Esophagus muscularis mucosa (tissue), 4 donors: ENCODE measurements at regions not wholly inside any gene's neighbourhood (a gene's known extent, or its start where the extent isn't known, plus 50 kb on each side); places are given as distances from the start of the nearest gene placed in this dataset.

Experiments
- DNase-seq: peaks from one replicate; pipeline ENCODE4 v3.0.0-alpha.2; 2017; ENCODE audit errors: extremely low spot score
- H3K27ac ChIP-seq, 4 donors: fragments of 200-600 bp; sonication (generic); replicated peaks in 1 of 4; 1 replicate in 3 of 4; 2 replicates in 1 of 4; pipeline ENCODE4 v1.5.1; 2016 to 2019; ENCODE audit warnings: mild to moderate bottlenecking in 1 of 4
- H3K27me3 ChIP-seq, 4 donors: fragments of 200-600 bp; sonication (generic); one replicate each; pipeline versions ENCODE4 v1.5.1 to v1.6.0; 2016 to 2019
- H3K36me3 ChIP-seq, 4 donors: fragments of 200-600 bp; sonication (generic); one replicate each; pipeline ENCODE4 v1.5.1; 2016 to 2019
- H3K4me1 ChIP-seq, 4 donors: fragments of 200-600 bp; sonication (generic); one replicate each; pipeline ENCODE4 v1.5.1; 2016 to 2019
- H3K4me3 ChIP-seq, 4 donors: fragments of 200-600 bp; sonication (generic); 1 replicate in 2 of 4; 2 replicates in 2 of 4; pipeline ENCODE4 v1.5.1; 2016 to 2019; ENCODE audit warnings: mild to moderate bottlenecking in 4 of 4, moderate library complexity in 1 of 4
- H3K9me3 ChIP-seq, 4 donors: fragments of 200-600 bp; sonication (generic); 1 replicate in 3 of 4; 2 replicates in 1 of 4; pipeline ENCODE4 v1.5.1; 2016 to 2019
- CTCF ChIP-seq, 3 experiments: fragments of 200-600 bp in 2 of 3; fragments of 450-650 bp in 1 of 3; sonication (generic) in 2 of 3; IDR thresholded peaks; one replicate each; pipeline ENCODE4 v1.5.1; 2017 to 2019; ENCODE audit warnings: antibody characterized with exemption in 3 of 3, mild to moderate bottlenecking in 2 of 3, moderate library complexity in 1 of 3
- EP300 ChIP-seq: sonication (generic); formaldehyde crosslinking; IDR thresholded peaks from one replicate; pipeline ENCODE4 v1.6.1; 2017; ENCODE audit warnings: antibody characterized with exemption
- POLR2A ChIP-seq: fragments of 450-650 bp; IDR thresholded peaks from one replicate; pipeline ENCODE4 v1.6.1; 2017; ENCODE audit warnings: antibody characterized with exemption, moderate library complexity, mild to moderate bottlenecking, low read depth
- POLR2AphosphoS5 ChIP-seq, 2 donors: sonication (generic); formaldehyde crosslinking; IDR thresholded peaks; one replicate each; pipeline ENCODE4 v1.6.1; 2017; ENCODE audit warnings: antibody characterized with exemption in 2 of 2
- WGBS: methylation state at CpG from one replicate; pipeline ENCODE4 v1.1.5; 2018; 5-methylcytosine and 5-hydroxymethylcytosine counted together
- intact Hi-C: fragments of 100-400 bp; cut with DNase I; formaldehyde crosslinking; loops from one replicate; pipeline ENCODE4 v1.15.1; 2023

GRCh38 chr4:170729897-170730296 is 640.1 kb upstream of the AADAT start:
- Histone ChIP-seq H3K9me3 (no peaks in the 10 kb centered on the region), H3K27ac (no peak overlapping the region), H3K27me3 (no peaks in the 10 kb centered on the region), H3K36me3 (no peaks in the 10 kb centered on the region), H3K4me3 (no peak overlapping the region), H3K4me1 (no peaks in the 10 kb centered on the region)
- intact Hi-C loops = no loop called here
- 70% methylated on average over 3 of the region's 3 CpGs for WGBS
- DNase-seq = no peak
- TF ChIP-seq CTCF (IDR thresholded peaks at IDR 0.05) (no peak), POLR2AphosphoS5 (IDR thresholded peaks at IDR 0.05) (no peak), POLR2A (no peak), EP300 (no peak)

- Histone ChIP-seq H3K4me1 (no peaks in the 10 kb centered on the region), H3K27me3 (no peaks in the 10 kb centered on the region), H3K36me3 (no peaks in the 10 kb centered on the region), H3K9me3 (no peaks in the 10 kb centered on the region), H3K27ac (no peak overlapping the region), H3K4me3 (no peak overlapping the region)
- intact Hi-C loops = no loop called here
- WGBS = 57% methylated on average over 4 of the region's 4 CpGs
- no peak for DNase-seq
- TF ChIP-seq CTCF (IDR thresholded peaks at IDR 0.05) (no peak), POLR2AphosphoS5 (IDR thresholded peaks at IDR 0.05) (no peak)
These were observed 639.5 kb upstream of the AADAT start for GRCh38 chr4:170729236-170729635.

GRCh38 chr4:170724191-170724590 is 634.4 kb upstream of the AADAT start:
- TF ChIP-seq POLR2A (no peak), CTCF (IDR thresholded peaks at IDR 0.05) (no peak), EP300 (no peak), POLR2AphosphoS5 (IDR thresholded peaks at IDR 0.05) (no peak)
- Histone ChIP-seq H3K27me3 (no peaks in the 10 kb centered on the region), H3K27ac (no peak overlapping the region), H3K4me3 (no peak overlapping the region), H3K4me1 (no peaks in the 10 kb centered on the region), H3K9me3 (no peaks in the 10 kb centered on the region), H3K36me3 (no peaks in the 10 kb centered on the region)
- 66% methylated on average over 1 of the region's 1 CpG for WGBS
- DNase-seq = no peak
- intact Hi-C loops = no loop called here

- intact Hi-C loops = no loop called here
These were observed 633.4 kb upstream of the AADAT start for GRCh38 chr4:170723171-170723570.

More at GRCh38 chr4:170723171-170723570, 633.4 kb upstream of the AADAT start:
- 71% methylated on average over 2 of the region's 2 CpGs for WGBS
- TF ChIP-seq POLR2AphosphoS5 (IDR thresholded peaks at IDR 0.05) (no peak), POLR2A (no peak), CTCF (IDR thresholded peaks at IDR 0.05) (no peak), EP300 (no peak)
- Histone ChIP-seq H3K27ac (no peak overlapping the region), H3K9me3 (no peaks in the 10 kb centered on the region), H3K4me3 (no peak overlapping the region), H3K36me3 (no peaks in the 10 kb centered on the region), H3K4me1 (no peaks in the 10 kb centered on the region), H3K27me3 (no peaks in the 10 kb centered on the region)
- no peak for DNase-seq
